ENCODE measurements at regions not wholly inside any gene's neighbourhood (a gene's known extent, or its start where the extent isn't known, plus 50 kb on each side); places are given as distances from the start of the nearest gene placed in this dataset.
"Not testable (repeated sequence)": the region's sequence is repeated elsewhere in the genome, so short reads cannot be mapped to it uniquely, and the experiment has no call there.

- ChIA-PET CTCF (interaction anchor here in 1 of 2 donors (0.6 to 1.0 kb wide), 2 partner anchors 165 to 1390 kb away, joined by 4 to 5 read pairs; no protein-coding TSS in a partner anchor), POLR2A (no interaction called here)
- Mint-ChIP-seq H3K9me3 (peaks cover 15 to 23% (median 16%) of the 10 kb centered on the region in 3 donors), H3K4me3 (no peak overlapping the region), H3K4me1 (peaks cover 0 to 4% (median 0%) of the 10 kb centered on the region in 3 donors), H3K36me3 (peaks cover 10% of the 10 kb centered on the region), H3K27me3 (no peaks in the 10 kb centered on the region), H3K27ac (no peak overlapping the region)
- no peaks in the 10 kb centered on the region for H3K9me3 ChIP-seq
- no CpG with 5 or more reads among the region's 2 CpGs for WGBS (ENCODE audit: insufficient coverage)
- no peaks in the 10 kb centered on the region for H3K36me3 ChIP-seq (ENCODE audit: control insufficient read depth in 2 of 2, extremely low read depth in 1 of 2, insufficient read depth in 1 of 2, low read length in 1 of 2)
- no peak for DNase-seq
- no peak overlapping the region for H3K27ac ChIP-seq (ENCODE audit: low read length)
- no peaks in the 10 kb centered on the region for H3K27me3 ChIP-seq (replicated peaks in 1 of 2; ENCODE audit: control insufficient read depth in 2 of 2, extremely low read depth in 1 of 2, insufficient read depth in 2 of 2, low read length in 1 of 2)
- ATAC-seq (replicated peaks in 1 of 4): no peak
- no peak overlapping the region for H3K4me3 ChIP-seq (ENCODE audit: control insufficient read depth in 1 of 2, extremely low read depth in 1 of 2, low read length in 1 of 2)
- H3K4me1 ChIP-seq (ENCODE audit: control insufficient read depth in 1 of 2, extremely low read depth in 1 of 2, insufficient read depth in 2 of 2, low read length in 2 of 2): no peaks in the 10 kb centered on the region
Measured at GRCh38 chr5:142399891-142400290, 75.1 kb upstream of the SPRY4 start.

GRCh38 chr5:142398730-142399055, 73.9 kb upstream of the SPRY4 start:
- Mint-ChIP-seq H3K4me3 (no peak overlapping the region), H3K9me3 (peaks cover 15 to 23% (median 16%) of the 10 kb centered on the region in 3 donors), H3K27ac (no peak overlapping the region), H3K36me3 (peaks cover 10% of the 10 kb centered on the region), H3K4me1 (peaks cover 0 to 1% (median 0%) of the 10 kb centered on the region in 3 donors), H3K27me3 (no peaks in the 10 kb centered on the region)
- no peaks in the 10 kb centered on the region for H3K36me3 ChIP-seq (ENCODE audit: control insufficient read depth in 2 of 2, extremely low read depth in 1 of 2, insufficient read depth in 1 of 2, low read length in 1 of 2)
- 84% methylated on average over 3 of the region's 3 CpGs for whole genome bisulfite sequencing (ENCODE audit: insufficient coverage)
- no peaks in the 10 kb centered on the region for H3K9me3 ChIP-seq
- ChIA-PET POLR2A (no interaction called here), CTCF (no interaction called here)
- H3K4me1 ChIP-seq (ENCODE audit: control insufficient read depth in 1 of 2, extremely low read depth in 1 of 2, insufficient read depth in 2 of 2, low read length in 2 of 2): no peaks in the 10 kb centered on the region
- no peak for ATAC-seq (replicated peaks in 1 of 4)
- DNase-seq: no peak
- peaks cover 0 to 5% of the 10 kb centered on the region in 2 experiments for H3K27me3 ChIP-seq (replicated peaks in 1 of 2; ENCODE audit: control insufficient read depth in 2 of 2, extremely low read depth in 1 of 2, insufficient read depth in 2 of 2, low read length in 1 of 2)
- no peak overlapping the region for H3K4me3 ChIP-seq (ENCODE audit: control insufficient read depth in 1 of 2, extremely low read depth in 1 of 2, low read length in 1 of 2)
- no peak overlapping the region for H3K27ac ChIP-seq (ENCODE audit: low read length)

GRCh38 chr5:142398011-142398729, 73.3 kb upstream of the SPRY4 start:
- CTCF ChIA-PET: interaction anchor here in 1 of 2 donors (0.5 kb wide), 1 partner anchor 33 kb away, joined by 5 read pairs; no protein-coding TSS in a partner anchor

GRCh38 chr5:142397178-142397577, 72.4 kb upstream of the SPRY4 start:
- Histone ChIP-seq H3K9me3 (no peaks in the 10 kb centered on the region), H3K36me3 (ENCODE audit: control insufficient read depth in 2 of 2, extremely low read depth in 1 of 2, insufficient read depth in 1 of 2, low read length in 1 of 2) (no peaks in the 10 kb centered on the region), H3K4me1 (ENCODE audit: control insufficient read depth in 1 of 2, extremely low read depth in 1 of 2, insufficient read depth in 2 of 2, low read length in 2 of 2) (no peaks in the 10 kb centered on the region), H3K27me3 (replicated peaks in 1 of 2; ENCODE audit: control insufficient read depth in 2 of 2, extremely low read depth in 1 of 2, insufficient read depth in 2 of 2, low read length in 1 of 2) (peaks cover 0 to 6% of the 10 kb centered on the region in 2 experiments), H3K27ac (ENCODE audit: low read length) (no peak overlapping the region), H3K4me3 (ENCODE audit: control insufficient read depth in 1 of 2, extremely low read depth in 1 of 2, low read length in 1 of 2) (no peak overlapping the region)
- DNase-seq: no peak
- Mint-ChIP-seq H3K27ac (no peak overlapping the region), H3K9me3 (peaks cover 15 to 23% (median 16%) of the 10 kb centered on the region in 3 donors), H3K27me3 (no peaks in the 10 kb centered on the region), H3K4me1 (no peaks in the 10 kb centered on the region), H3K36me3 (peaks cover 10% of the 10 kb centered on the region), H3K4me3 (no peak overlapping the region)
- WGBS (ENCODE audit: insufficient coverage): 93% methylated on average over 3 of the region's 3 CpGs
- no peak for ATAC-seq (replicated peaks in 1 of 4)
- ChIA-PET POLR2A (interaction anchor here (0.6 kb wide), 2 partner anchors 242 to 1068 kb away, joined by 3 read pairs; no protein-coding TSS in a partner anchor), CTCF (interaction anchor here in 1 of 2 donors (0.7 kb wide), 1 partner anchor 592 kb away, joined by 4 read pairs; no protein-coding TSS in a partner anchor)

More at GRCh38 chr5:142398011-142398729, 73.3 kb upstream of the SPRY4 start:
- H3K27me3 Mint-ChIP-seq; H3K27ac Mint-ChIP-seq; ATAC-seq (replicated peaks in 1 of 4); H3K4me3 ChIP-seq (ENCODE audit: control insufficient read depth in 1 of 2, extremely low read depth in 1 of 2, low read length in 1 of 2); H3K4me3 Mint-ChIP-seq; H3K36me3 ChIP-seq (ENCODE audit: control insufficient read depth in 2 of 2, extremely low read depth in 1 of 2, insufficient read depth in 1 of 2, low read length in 1 of 2); H3K9me3 ChIP-seq; H3K27ac ChIP-seq (ENCODE audit: low read length); H3K27me3 ChIP-seq (replicated peaks in 1 of 2; ENCODE audit: control insufficient read depth in 2 of 2, extremely low read depth in 1 of 2, insufficient read depth in 2 of 2, low read length in 1 of 2); DNase-seq; H3K4me1 Mint-ChIP-seq; POLR2A ChIA-PET; H3K4me1 ChIP-seq (ENCODE audit: control insufficient read depth in 1 of 2, extremely low read depth in 1 of 2, insufficient read depth in 2 of 2, low read length in 2 of 2): not testable (repeated sequence)
- peaks cover 10% of the 10 kb centered on the region for H3K36me3 Mint-ChIP-seq
- H3K9me3 Mint-ChIP-seq: peaks cover 15 to 23% (median 16%) of the 10 kb centered on the region in 3 donors
- WGBS (ENCODE audit: insufficient coverage): 90% methylated on average over 9 of the region's 13 CpGs

- Histone ChIP-seq H3K4me3 (ENCODE audit: control insufficient read depth in 1 of 2, extremely low read depth in 1 of 2, low read length in 1 of 2) (no peak overlapping the region), H3K36me3 (ENCODE audit: control insufficient read depth in 2 of 2, extremely low read depth in 1 of 2, insufficient read depth in 1 of 2, low read length in 1 of 2) (no peaks in the 10 kb centered on the region), H3K27me3 (replicated peaks in 1 of 2; ENCODE audit: control insufficient read depth in 2 of 2, extremely low read depth in 1 of 2, insufficient read depth in 2 of 2, low read length in 1 of 2) (peaks cover 0 to 6% of the 10 kb centered on the region in 2 experiments), H3K4me1 (ENCODE audit: control insufficient read depth in 1 of 2, extremely low read depth in 1 of 2, insufficient read depth in 2 of 2, low read length in 2 of 2) (no peaks in the 10 kb centered on the region), H3K27ac (ENCODE audit: low read length) (no peak overlapping the region), H3K9me3 (no peaks in the 10 kb centered on the region)
- ChIA-PET POLR2A (interaction anchor here in 1 of 2 donors (0.6 kb wide), 1 partner anchor 242 kb away, joined by 3 read pairs; no protein-coding TSS in a partner anchor), CTCF (interaction anchor here in 1 of 2 donors (0.7 kb wide), 1 partner anchor 592 kb away, joined by 4 read pairs; no protein-coding TSS in a partner anchor)
- Mint-ChIP-seq H3K4me3 (no peak overlapping the region), H3K36me3 (peaks cover 10% of the 10 kb centered on the region), H3K4me1 (no peaks in the 10 kb centered on the region), H3K27me3 (no peaks in the 10 kb centered on the region), H3K27ac (no peak overlapping the region), H3K9me3 (peaks cover 15 to 23% (median 16%) of the 10 kb centered on the region in 3 donors)
- no peak for ATAC-seq (replicated peaks in 1 of 4)
- no peak for DNase-seq
- 56% methylated on average over 1 of the region's 2 CpGs for WGBS (ENCODE audit: insufficient coverage)
Measured at GRCh38 chr5:142396436-142397038, 71.7 kb upstream of the SPRY4 start.

GRCh38 chr5:142395334-142395733, 70.5 kb upstream of the SPRY4 start:
- POLR2A ChIA-PET: no interaction called here
- H3K27me3 ChIP-seq (replicated peaks in 1 of 2; ENCODE audit: control insufficient read depth in 2 of 2, extremely low read depth in 1 of 2, insufficient read depth in 2 of 2, low read length in 1 of 2): peaks cover 0 to 12% of the 10 kb centered on the region in 2 experiments
- H3K4me1 ChIP-seq (ENCODE audit: control insufficient read depth in 1 of 2, extremely low read depth in 1 of 2, insufficient read depth in 2 of 2, low read length in 2 of 2): no peaks in the 10 kb centered on the region
- no peak overlapping the region for H3K27ac ChIP-seq (ENCODE audit: low read length)
- H3K9me3 ChIP-seq: no peaks in the 10 kb centered on the region
- no peak overlapping the region for H3K27ac Mint-ChIP-seq
- H3K4me3 ChIP-seq (ENCODE audit: control insufficient read depth in 1 of 2, extremely low read depth in 1 of 2, low read length in 1 of 2): no peak overlapping the region
- CTCF ChIA-PET: no interaction called here
- no peaks in the 10 kb centered on the region for H3K36me3 ChIP-seq (ENCODE audit: control insufficient read depth in 2 of 2, extremely low read depth in 1 of 2, insufficient read depth in 1 of 2, low read length in 1 of 2)
- no peak for ATAC-seq (replicated peaks in 1 of 4)
- H3K9me3 Mint-ChIP-seq: peaks cover 15 to 23% (median 16%) of the 10 kb centered on the region in 3 donors
- H3K27me3 Mint-ChIP-seq: no peaks in the 10 kb centered on the region
- WGBS (ENCODE audit: insufficient coverage): 80% methylated on average over 4 of the region's 4 CpGs
- peaks cover 10% of the 10 kb centered on the region for H3K36me3 Mint-ChIP-seq
- DNase-seq: no peak
- no peaks in the 10 kb centered on the region for H3K4me1 Mint-ChIP-seq
- no peak overlapping the region for H3K4me3 Mint-ChIP-seq

All from T-cell (primary cell).